ENCODE measurements at regions not wholly inside any gene's neighbourhood (a gene's known extent, or its start where the extent isn't known, plus 50 kb on each side); places are given as distances from the start of the nearest gene placed in this dataset.

GRCh38 chr10:8498290-8498689 is 443.8 kb downstream of the GATA3 start:
- no peak for TF ChIP-seq ZFP30 (CRISPR knock-in tag; IDR thresholded peaks at IDR 0.05)
- TF ChIP-seq, protein P1, sequence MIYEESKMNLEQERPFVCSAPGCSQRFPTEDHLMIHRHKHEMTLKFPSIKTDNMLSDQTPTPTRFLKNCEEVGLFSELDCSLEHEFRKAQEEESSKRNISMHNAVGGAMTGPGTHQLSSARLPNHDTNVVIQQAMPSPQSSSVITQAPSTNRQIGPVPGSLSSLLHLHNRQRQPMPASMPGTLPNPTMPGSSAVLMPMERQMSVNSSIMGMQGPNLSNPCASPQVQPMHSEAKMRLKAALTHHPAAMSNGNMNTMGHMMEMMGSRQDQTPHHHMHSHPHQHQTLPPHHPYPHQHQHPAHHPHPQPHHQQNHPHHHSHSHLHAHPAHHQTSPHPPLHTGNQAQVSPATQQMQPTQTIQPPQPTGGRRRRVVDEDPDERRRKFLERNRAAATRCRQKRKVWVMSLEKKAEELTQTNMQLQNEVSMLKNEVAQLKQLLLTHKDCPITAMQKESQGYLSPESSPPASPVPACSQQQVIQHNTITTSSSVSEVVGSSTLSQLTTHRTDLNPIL (CRISPR knock-in tag; IDR thresholded peaks at IDR 0.05; ENCODE audit: low read depth) = no peak
- no peak for TF ChIP-seq ESRRG (CRISPR knock-in tag; IDR thresholded peaks at IDR 0.05)
- TF ChIP-seq TCF4 (CRISPR knock-in tag; IDR thresholded peaks at IDR 0.05; ENCODE audit: borderline replicate concordance) = no peak
- TF ChIP-seq CSRNP3 (CRISPR knock-in tag; IDR thresholded peaks at IDR 0.05) = no peak
- no peak for TF ChIP-seq ARNTL (CRISPR knock-in tag; IDR thresholded peaks at IDR 0.05; ENCODE audit: borderline replicate concordance, low read depth)
- TF ChIP-seq RARB (CRISPR knock-in tag; IDR thresholded peaks at IDR 0.05) = no peak
- no peak for TF ChIP-seq ZFP3 (CRISPR knock-in tag; IDR thresholded peaks at IDR 0.05)
- no peak for TF ChIP-seq ZNF8 (CRISPR knock-in tag; IDR thresholded peaks at IDR 0.05)
- no peak for TF ChIP-seq TOX (CRISPR knock-in tag; IDR thresholded peaks at IDR 0.05; ENCODE audit: borderline replicate concordance)
